A549 (cell line): ENCODE measurements at regions not wholly inside any gene's neighbourhood (a gene's known extent, or its start where the extent isn't known, plus 50 kb on each side); places are given as distances from the start of the nearest gene placed in this dataset.

Experiments used
- CEBPB ChIP-seq, 2 experiments: fragments of >200 bp in 1 of 2; sonication (Bioruptor Twin) in 1 of 2; formaldehyde crosslinking in 1 of 2; IDR thresholded peaks; 2 replicates each; pipeline ENCODE4 v1.6.1; 2012 to 2016
- MYC ChIP-seq: IDR thresholded peaks from 2 replicates; pipeline ENCODE4 v1.6.1; 2012; ENCODE audit warnings: mild to moderate bottlenecking, inconsistent platforms, low read length, improper control_type of control experiment, borderline replicate concordance
- NFE2L2 ChIP-seq: fragments of 150-350 bp; conservative IDR thresholded peaks from 2 replicates; pipeline ENCODE4 v1.6.1; 2014; ENCODE audit warnings: low read length
- POLR2A ChIP-seq: IDR thresholded peaks from 2 replicates; pipeline ENCODE4 v1.6.1; 2012; ENCODE audit warnings: mild to moderate bottlenecking, low read length
- RAD21 ChIP-seq, 2 experiments: fragments of >200 bp in 1 of 2; sonication (Bioruptor Twin) in 1 of 2; formaldehyde crosslinking in 1 of 2; IDR thresholded peaks in 1 of 2; conservative IDR thresholded peaks in 1 of 2; 2 replicates in 1 of 2; 3 replicates in 1 of 2; pipeline ENCODE4 v1.6.1; 2012 to 2018; ENCODE audit warnings: inconsistent platforms in 1 of 2
- RARB ChIP-seq: fragments of 250-450 bp; sonication (Bioruptor Pico); IDR thresholded peaks from 2 replicates; pipeline ENCODE4 v1.8.0; 2021; ENCODE audit warnings: mild to moderate bottlenecking, moderate library complexity
- RFX5 ChIP-seq: fragments of 450-650 bp; IDR thresholded peaks from 2 replicates; pipeline ENCODE4 v1.7.1; 2014; ENCODE audit warnings: antibody characterized with exemption, mild to moderate bottlenecking, moderate library complexity
- ZFP36 ChIP-seq: fragments of 450-650 bp; IDR thresholded peaks from 2 replicates; pipeline ENCODE4 v1.6.1; 2014; ENCODE audit warnings: borderline replicate concordance; ENCODE audit not compliant: partially characterized antibody
- ZSCAN20 ChIP-seq: fragments of 250-450 bp; sonication (Bioruptor Pico); IDR thresholded peaks from 2 replicates; pipeline ENCODE4 v1.8.0; 2022; ENCODE audit warnings: mild to moderate bottlenecking, moderate library complexity
- TF ChIP-seq, protein P1 (sequence below): fragments of >200 bp; sonication (Bioruptor Twin); formaldehyde crosslinking; IDR thresholded peaks from 3 replicates; pipeline ENCODE4 v1.5.1; 2016

GRCh38 chr11:134565343-134565891 lies 153.4 kb upstream of the B3GAT1 start:
- TF ChIP-seq, protein P1, sequence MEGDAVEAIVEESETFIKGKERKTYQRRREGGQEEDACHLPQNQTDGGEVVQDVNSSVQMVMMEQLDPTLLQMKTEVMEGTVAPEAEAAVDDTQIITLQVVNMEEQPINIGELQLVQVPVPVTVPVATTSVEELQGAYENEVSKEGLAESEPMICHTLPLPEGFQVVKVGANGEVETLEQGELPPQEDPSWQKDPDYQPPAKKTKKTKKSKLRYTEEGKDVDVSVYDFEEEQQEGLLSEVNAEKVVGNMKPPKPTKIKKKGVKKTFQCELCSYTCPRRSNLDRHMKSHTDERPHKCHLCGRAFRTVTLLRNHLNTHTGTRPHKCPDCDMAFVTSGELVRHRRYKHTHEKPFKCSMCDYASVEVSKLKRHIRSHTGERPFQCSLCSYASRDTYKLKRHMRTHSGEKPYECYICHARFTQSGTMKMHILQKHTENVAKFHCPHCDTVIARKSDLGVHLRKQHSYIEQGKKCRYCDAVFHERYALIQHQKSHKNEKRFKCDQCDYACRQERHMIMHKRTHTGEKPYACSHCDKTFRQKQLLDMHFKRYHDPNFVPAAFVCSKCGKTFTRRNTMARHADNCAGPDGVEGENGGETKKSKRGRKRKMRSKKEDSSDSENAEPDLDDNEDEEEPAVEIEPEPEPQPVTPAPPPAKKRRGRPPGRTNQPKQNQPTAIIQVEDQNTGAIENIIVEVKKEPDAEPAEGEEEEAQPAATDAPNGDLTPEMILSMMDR: no peak
- TF ChIP-seq ZFP36: no peak
- no peak for TF ChIP-seq RARB (CRISPR knock-in tag)
- TF ChIP-seq POLR2A: no peak
- TF ChIP-seq RAD21 (conservative IDR thresholded peaks at IDR 0.05 in 1 of 2, IDR thresholded peaks at IDR 0.05 in 1 of 2): no peak
- TF ChIP-seq RFX5: no peak
- TF ChIP-seq NFE2L2: no peak
- no peak for TF ChIP-seq CEBPB (IDR thresholded peaks at IDR 0.05)
- TF ChIP-seq ZSCAN20: no peak
- no peak for TF ChIP-seq MYC
